HFFc6 (cell line): ENCODE measurements at regions not wholly inside any gene's neighbourhood (a gene's known extent, or its start where the extent isn't known, plus 50 kb on each side); places are given as distances from the start of the nearest gene placed in this dataset.
"Not testable (repeated sequence)": the region's sequence is repeated elsewhere in the genome, so short reads cannot be mapped to it uniquely, and the experiment has no call there.

ENCODE experiments used
- DNase-seq: peaks from one replicate; pipeline ENCODE4 v3.0.0-alpha.2; 2018
- H3K27ac Mint-ChIP-seq: 2 replicates; pipeline ENCODE4 v1.8.0; 2020; ENCODE audit warnings: mild to moderate bottlenecking, mixed read lengths
- H3K27me3 Mint-ChIP-seq: 2 replicates; pipeline ENCODE4 v1.8.0; 2021; ENCODE audit warnings: mild to moderate bottlenecking, moderate library complexity, mixed read lengths; ENCODE audit not compliant: insufficient read depth
- H3K36me3 Mint-ChIP-seq: 2 replicates; pipeline ENCODE4 v1.8.0; 2021; ENCODE audit warnings: low read depth, mixed read lengths
- H3K4me1 Mint-ChIP-seq: 2 replicates; pipeline ENCODE4 v1.8.0; 2020; ENCODE audit warnings: low read depth, mixed read lengths
- H3K4me3 Mint-ChIP-seq: 2 replicates; pipeline ENCODE4 v1.8.0; 2020; ENCODE audit warnings: mild to moderate bottlenecking, moderate library complexity, mixed read lengths
- H3K9me3 Mint-ChIP-seq: 2 replicates; pipeline ENCODE4 v1.8.0; 2020; ENCODE audit warnings: mild to moderate bottlenecking, mixed read lengths
- CTCF ChIP-seq: fragments of 200-600 bp; sonication (generic); IDR thresholded peaks from 2 replicates; pipeline ENCODE4 v1.5.0; 2021; ENCODE audit warnings: antibody characterized with exemption, mild to moderate bottlenecking

- H3K9me3 Mint-ChIP-seq, result no peaks in the 10 kb centered on the region
- TF ChIP-seq CTCF, result no peak
- peaks cover 6% of the 10 kb centered on the region for H3K27me3 Mint-ChIP-seq
- no peaks in the 10 kb centered on the region for H3K36me3 Mint-ChIP-seq
- no peaks in the 10 kb centered on the region for H3K4me1 Mint-ChIP-seq
- no peak for DNase-seq
- no peak overlapping the region for H3K27ac Mint-ChIP-seq
- H3K4me3 Mint-ChIP-seq, result no peak overlapping the region
Observed at GRCh38 chrX:52585892-52586291, 68.8 kb downstream of the SSX7 start.

- no peaks in the 10 kb centered on the region for H3K36me3 Mint-ChIP-seq
- H3K9me3 Mint-ChIP-seq, result no peaks in the 10 kb centered on the region
- no peak for TF ChIP-seq CTCF
- H3K27ac Mint-ChIP-seq, result no peak overlapping the region
- H3K4me3 Mint-ChIP-seq, result no peak overlapping the region; the same call in 1 of the 2 replicates
- DNase-seq, result no peak
- H3K4me1 Mint-ChIP-seq, result peaks cover 5% of the 10 kb centered on the region
- H3K27me3 Mint-ChIP-seq, result peaks cover 14% of the 10 kb centered on the region
Observed at GRCh38 chrX:52577464-52578173, 60.8 kb upstream of the XAGE1B start.

- no peak overlapping the region; the same call in 1 of the 2 replicates for H3K4me3 Mint-ChIP-seq
- H3K36me3 Mint-ChIP-seq, result no peaks in the 10 kb centered on the region
- DNase-seq, result no peak
- H3K27me3 Mint-ChIP-seq, result peaks cover 12% of the 10 kb centered on the region
- H3K9me3 Mint-ChIP-seq, result no peaks in the 10 kb centered on the region
- H3K27ac Mint-ChIP-seq, result no peak overlapping the region
- H3K4me1 Mint-ChIP-seq, result peaks cover 5% of the 10 kb centered on the region
- TF ChIP-seq CTCF, result no peak
Observed at GRCh38 chrX:52576946-52577345, 60.1 kb upstream of the XAGE1B start.

GRCh38 chrX:52576474-52576873 lies 59.6 kb upstream of the XAGE1B start:
- no peak for DNase-seq
- H3K9me3 Mint-ChIP-seq, result no peaks in the 10 kb centered on the region
- H3K36me3 Mint-ChIP-seq, result no peaks in the 10 kb centered on the region
- H3K4me3 Mint-ChIP-seq, result no peak overlapping the region
- H3K27me3 Mint-ChIP-seq, result peaks cover 12% of the 10 kb centered on the region
- H3K4me1 Mint-ChIP-seq, result peaks cover 5% of the 10 kb centered on the region
- no peak for TF ChIP-seq CTCF
- no peak overlapping the region for H3K27ac Mint-ChIP-seq

GRCh38 chrX:52574416-52575275 lies 57.8 kb upstream of the XAGE1B start:
- DNase-seq, result peak; percentile 35
- Mint-ChIP-seq H3K27me3 (peaks cover 17% of the 10 kb centered on the region), H3K27ac (no peak overlapping the region), H3K36me3 (no peaks in the 10 kb centered on the region), H3K4me1 (peaks cover 5% of the 10 kb centered on the region), H3K4me3 (peak overlapping the region; percentile 56; the same call in 1 of the 2 replicates), H3K9me3 (no peaks in the 10 kb centered on the region)
- peak; percentile 77 for TF ChIP-seq CTCF

- H3K4me3 Mint-ChIP-seq, H3K4me1 Mint-ChIP-seq, DNase-seq, H3K27ac Mint-ChIP-seq, H3K36me3 Mint-ChIP-seq, H3K27me3 Mint-ChIP-seq, H3K9me3 Mint-ChIP-seq: not testable (repeated sequence)
Observed at GRCh38 chrX:52568146-52568545, 51.3 kb upstream of the XAGE1B start.
